IMR-90 (cell line): ENCODE measurements at regions not wholly inside any gene's neighbourhood (a gene's known extent, or its start where the extent isn't known, plus 50 kb on each side); places are given as distances from the start of the nearest gene placed in this dataset.

Experiments used
- ATAC-seq: fragments of 200-7000 bp; cut with Tn5 transposase; 2 replicates; pipeline ENCODE4 v1.9.1; 2020; ENCODE audit warnings: low read depth, mild to moderate bottlenecking, moderate library complexity
- BruUV-seq: library from RNA; stranded (reverse); fragments of 400-500 nt; replicated peaks from 2 replicates; lab custom pipeline; 2021; lab: Mats Ljungman, UMichigan
- CTCF ChIA-PET: fragments of 300-600 bp; formaldehyde crosslinking; extraction: SDS; loops from one replicate; lab custom pipeline; 2021; ENCODE audit warnings: antibody characterized with exemption; lab: Yijun Ruan, JAX
- POLR2A ChIA-PET: fragments of 300-600 bp; sonication (Branson Sonifier 250); formaldehyde crosslinking; loops from one replicate; lab custom pipeline; 2022; ENCODE audit warnings: antibody characterized with exemption; ENCODE audit not compliant: unreplicated experiment; lab: Charles Lee
- DNase-seq: peaks from one replicate; pipeline ENCODE4 v3.0.0; 2013
- H2AFZ ChIP-seq: replicated peaks from 2 replicates; pipeline ENCODE3; 2013; ENCODE audit warnings: low read length, mild to moderate bottlenecking; ENCODE audit not compliant: poor library complexity
- H2AK5ac ChIP-seq: 2 replicates; pipeline ENCODE4 v1.6.1; 2013; ENCODE audit warnings: low read depth, low read length, inconsistent platforms
- H2AK9ac ChIP-seq: replicated peaks from 2 replicates; pipeline ENCODE3; 2013; ENCODE audit warnings: mild to moderate bottlenecking, low read depth, low read length, moderate library complexity; ENCODE audit not compliant: poor library complexity
- H2BK120ac ChIP-seq: 2 replicates; pipeline ENCODE4 v1.6.1; 2013; ENCODE audit warnings: low read depth, low read length, inconsistent platforms
- H2BK15ac ChIP-seq: 3 replicates; pipeline ENCODE4 v1.6.1; 2013; ENCODE audit warnings: low read depth, low read length, inconsistent platforms
- H2BK20ac ChIP-seq: 2 replicates; pipeline ENCODE4 v1.6.1; 2013; ENCODE audit warnings: low read depth, mild to moderate bottlenecking, inconsistent platforms, low read length, moderate library complexity
- H2BK5ac ChIP-seq: 2 replicates; pipeline ENCODE4 v1.6.1; 2013; ENCODE audit warnings: mild to moderate bottlenecking, low read depth, low read length, inconsistent platforms; ENCODE audit not compliant: poor library complexity, severe bottlenecking
- H3K14ac ChIP-seq: replicated peaks from 2 replicates; pipeline ENCODE4 v1.6.1; 2013; ENCODE audit warnings: low read depth, low read length, inconsistent platforms
- H3K18ac ChIP-seq: 2 replicates; pipeline ENCODE4 v1.6.1; 2013; ENCODE audit warnings: low read depth, low read length, control low read depth
- H3K23ac ChIP-seq: 2 replicates; pipeline ENCODE4 v1.6.1; 2013; ENCODE audit warnings: low read depth, low read length, inconsistent platforms
- H3K27ac ChIP-seq: 2 replicates; pipeline ENCODE4 v1.5.1; 2013; ENCODE audit warnings: mild to moderate bottlenecking, control low read depth, low read length; ENCODE audit not compliant: insufficient read depth
- H3K27me3 ChIP-seq: 2 replicates; pipeline ENCODE4 v1.6.1; 2013; ENCODE audit warnings: low read length; ENCODE audit not compliant: control insufficient read depth, insufficient read depth
- H3K36me3 ChIP-seq: 2 replicates; pipeline ENCODE4 v1.6.1; 2013; ENCODE audit warnings: low read length, mixed read lengths; ENCODE audit not compliant: control insufficient read depth, insufficient read depth
- H3K4ac ChIP-seq: 2 replicates; pipeline ENCODE4 v1.6.1; 2013; ENCODE audit warnings: low read depth, low read length, inconsistent platforms
- H3K4me1 ChIP-seq: 2 replicates; pipeline ENCODE4 v1.6.1; 2013; ENCODE audit warnings: low read length, mixed read lengths; ENCODE audit not compliant: control insufficient read depth, insufficient read depth
- H3K4me2 ChIP-seq: 2 replicates; pipeline ENCODE4 v1.6.1; 2013; ENCODE audit warnings: low read depth, mild to moderate bottlenecking, control low read depth, low read length, moderate library complexity
- H3K4me3 ChIP-seq: 2 replicates; pipeline ENCODE4 v1.5.1; 2013; ENCODE audit warnings: low read depth, mild to moderate bottlenecking, control low read depth, low read length, moderate library complexity; ENCODE audit not compliant: insufficient read depth
- H3K56ac ChIP-seq: 2 replicates; pipeline ENCODE4 v1.6.1; 2013; ENCODE audit warnings: low read length, inconsistent platforms; ENCODE audit not compliant: insufficient read depth; ENCODE audit errors: extremely low read depth
- H3K79me1 ChIP-seq, 2 experiments: 2 replicates each; pipeline ENCODE4 v1.6.1; 2013; ENCODE audit warnings: low read length in 2 of 2, inconsistent platforms in 1 of 2, low read depth in 1 of 2
- H3K9ac ChIP-seq: 2 replicates; pipeline ENCODE4 v1.6.1; 2013; ENCODE audit warnings: low read depth, low read length, control low read depth
- H3K9me1 ChIP-seq: 2 replicates; pipeline ENCODE4 v1.6.1; 2013; ENCODE audit warnings: low read length, inconsistent platforms; ENCODE audit not compliant: insufficient read depth
- H3K9me3 ChIP-seq: 2 replicates; pipeline ENCODE4 v1.6.1; 2013; ENCODE audit warnings: low read length; ENCODE audit not compliant: control insufficient read depth, insufficient read depth
- H4K20me1 ChIP-seq: 2 replicates; pipeline ENCODE4 v1.6.1; 2013; ENCODE audit warnings: low read length, inconsistent platforms; ENCODE audit not compliant: insufficient read depth
- H4K5ac ChIP-seq: 2 replicates; pipeline ENCODE4 v1.6.1; 2013; ENCODE audit warnings: mild to moderate bottlenecking, low read depth, low read length, control low read depth
- H4K8ac ChIP-seq, 2 experiments: 2 replicates each; pipeline ENCODE4 v1.6.1; 2013; ENCODE audit warnings: low read depth in 2 of 2, low read length in 2 of 2, control low read depth in 1 of 2, inconsistent platforms in 1 of 2
- H4K91ac ChIP-seq: 2 replicates; pipeline ENCODE4 v1.6.1; 2013; ENCODE audit warnings: low read depth, low read length, inconsistent platforms; ENCODE audit not compliant: insufficient read depth
- CEBPB ChIP-seq: IDR thresholded peaks from 2 replicates; pipeline ENCODE4 v1.6.1; 2012; ENCODE audit warnings: low read depth, low read length, improper control_type of control experiment
- RCOR1 ChIP-seq: IDR thresholded peaks from 2 replicates; pipeline ENCODE4 v1.6.1; 2012; ENCODE audit warnings: mild to moderate bottlenecking, low read length, improper control_type of control experiment; ENCODE audit not compliant: insufficient replicate concordance
- dilution Hi-C: fragments of 300-500 bp; cut with HindIII; formaldehyde crosslinking; loops from one replicate; pipeline ENCODE4 v1.14.3; 2018; ENCODE audit warnings: low sequenced_read_pairs; ENCODE audit not compliant: unreplicated experiment
- in situ Hi-C: fragments of 300-500 bp; cut with MboI; formaldehyde crosslinking; loops from 3 replicates; pipeline ENCODE4 v1.14.3; 2019; ENCODE audit warnings: low sequenced_read_pairs, inconsistent platforms, mixed read lengths
- intact Hi-C: fragments of 100-400 bp; cut with micrococcal nuclease; formaldehyde crosslinking; loops from 2 replicates; pipeline ENCODE4 v1.10.0; 2022

DNA sequence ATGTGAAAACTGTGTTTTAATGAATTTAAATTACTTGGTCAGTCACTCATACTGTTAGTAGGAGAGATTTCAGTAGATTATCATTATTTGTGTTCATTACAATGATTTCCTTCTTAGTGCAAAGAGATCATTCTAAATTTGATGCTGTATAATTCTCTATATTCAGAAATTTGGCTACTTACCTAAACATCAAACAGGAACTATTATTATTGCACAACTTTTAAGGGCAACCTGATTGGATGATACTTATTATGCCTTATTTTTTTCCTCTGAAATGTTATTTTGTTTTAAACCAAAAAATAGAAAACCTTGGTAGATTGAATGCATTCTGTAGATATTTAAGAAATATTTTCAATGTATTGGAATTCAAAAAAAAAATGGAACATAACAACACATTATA is 436.4 kb upstream of the PCDH15 start:
- Histone ChIP-seq H3K9me3 (no peaks in the 10 kb centered on the region), H4K8ac (no peak overlapping the region), H3K79me1 (no peaks in the 10 kb centered on the region), H3K36me3 (no peaks in the 10 kb centered on the region), H4K5ac (no peak overlapping the region), H2AK9ac (no peak overlapping the region), H3K27me3 (no peaks in the 10 kb centered on the region), H3K4me2 (no peak overlapping the region), H2AK5ac (no peak overlapping the region), H3K9me1 (no peaks in the 10 kb centered on the region), H2BK5ac (no peak overlapping the region), H2BK20ac (no peak overlapping the region), H3K4me3 (no peak overlapping the region), H3K23ac (no peak overlapping the region), H4K20me1 (no peaks in the 10 kb centered on the region), H3K27ac (no peak overlapping the region), H3K4me1 (no peaks in the 10 kb centered on the region), H2AFZ (no peak overlapping the region), H2BK15ac (no peak overlapping the region), H3K14ac (no peak overlapping the region), H3K18ac (no peak overlapping the region), H4K91ac (no peak overlapping the region), H3K4ac (no peak overlapping the region), H3K56ac (no peak overlapping the region), H3K9ac (no peak overlapping the region), H2BK120ac (no peak overlapping the region)
- ATAC-seq (no peak), DNase-seq (no peak)
- BruUV-seq, result no TSS peak
- dilution Hi-C loops (no loop called here), in situ Hi-C loops (no loop called here), intact Hi-C loops (no loop called here)
- ChIA-PET CTCF (no interaction called here), POLR2A (no interaction called here)
- TF ChIP-seq CEBPB (peak; percentile 55; the same call in 1 of the 2 replicates), RCOR1 (no peak)
